IMR-90 (cell line): ENCODE measurements at regions not wholly inside any gene's neighbourhood (a gene's known extent, or its start where the extent isn't known, plus 50 kb on each side); places are given as distances from the start of the nearest gene placed in this dataset.

Source experiments
- CEBPB ChIP-seq: IDR thresholded peaks from 2 replicates; pipeline ENCODE4 v1.6.1; 2012; ENCODE audit warnings: low read depth, low read length, improper control_type of control experiment
- CHD1 ChIP-seq: IDR thresholded peaks from 2 replicates; pipeline ENCODE4 v1.6.1; 2012; ENCODE audit warnings: low read depth, low read length, improper control_type of control experiment
- CTCF ChIP-seq: conservative IDR thresholded peaks from 2 replicates; pipeline ENCODE4 v1.5.1; 2012; ENCODE audit warnings: mild to moderate bottlenecking, low read depth, low read length, improper control_type of control experiment
- FOS ChIP-seq: fragments of 150-350 bp; IDR thresholded peaks from 2 replicates; pipeline ENCODE4 v1.6.1; 2016; ENCODE audit warnings: low read depth, low read length
- POLR2A ChIP-seq: IDR thresholded peaks from 2 replicates; pipeline ENCODE4 v1.6.1; 2012; ENCODE audit warnings: mild to moderate bottlenecking, low read depth, low read length
- RAD21 ChIP-seq: IDR thresholded peaks from 2 replicates; pipeline ENCODE4 v1.6.1; 2012; ENCODE audit warnings: low read length, improper control_type of control experiment
- RFX5 ChIP-seq: IDR thresholded peaks from 2 replicates; pipeline ENCODE4 v1.8.0; 2012; ENCODE audit warnings: low read depth, mild to moderate bottlenecking, low read length, moderate library complexity
- USF2 ChIP-seq: fragments of 150-350 bp; IDR thresholded peaks from 2 replicates; pipeline ENCODE4 v1.6.1; 2017; ENCODE audit warnings: mild to moderate bottlenecking, antibody characterized with exemption, low read length, low read depth

- TF ChIP-seq FOS, result no peak
- no peak for TF ChIP-seq CTCF
- no peak for TF ChIP-seq RFX5
- TF ChIP-seq POLR2A, result no peak
- no peak for TF ChIP-seq CHD1
- no peak for TF ChIP-seq RAD21
- no peak for TF ChIP-seq USF2
- TF ChIP-seq CEBPB, result no peak
Measured at GRCh38 chr11:131303611-131304119, 66.8 kb upstream of the NTM start.
